22Rv1 (cell line): ENCODE measurements at regions not wholly inside any gene's neighbourhood (a gene's known extent, or its start where the extent isn't known, plus 50 kb on each side); places are given as distances from the start of the nearest gene placed in this dataset.

Source experiments
- ZFX ChIP-seq: fragments of 450-650 bp; IDR thresholded peaks from 2 replicates; pipeline ENCODE4 v1.6.1; 2017; ENCODE audit warnings: antibody characterized with exemption, borderline replicate concordance
- TF ChIP-seq, protein P1 (sequence below): fragments of 450-650 bp; IDR thresholded peaks from 2 replicates; pipeline ENCODE4 v1.5.1; 2017; ENCODE audit warnings: mild to moderate bottlenecking

DNA sequence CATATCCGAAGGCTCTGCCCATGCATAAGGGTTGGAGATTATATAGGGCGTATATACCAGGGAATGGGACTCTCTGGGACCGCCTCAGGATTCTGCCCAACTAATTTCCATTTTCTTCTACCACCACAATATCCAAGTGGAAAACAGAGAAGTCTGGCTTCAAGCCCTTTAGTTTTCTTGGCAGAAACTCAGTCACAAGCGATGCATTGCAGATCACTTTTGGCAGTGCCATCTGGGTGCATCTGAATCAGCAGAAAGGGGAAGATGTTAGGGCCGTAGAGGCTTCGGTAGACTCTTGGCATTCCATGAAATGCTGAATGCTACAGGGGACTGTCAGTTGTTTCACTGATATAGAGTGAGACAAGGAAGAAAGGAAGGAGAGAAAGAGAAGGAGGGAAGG is 94.1 kb upstream of the FAM9B start:
- TF ChIP-seq, protein P1, sequence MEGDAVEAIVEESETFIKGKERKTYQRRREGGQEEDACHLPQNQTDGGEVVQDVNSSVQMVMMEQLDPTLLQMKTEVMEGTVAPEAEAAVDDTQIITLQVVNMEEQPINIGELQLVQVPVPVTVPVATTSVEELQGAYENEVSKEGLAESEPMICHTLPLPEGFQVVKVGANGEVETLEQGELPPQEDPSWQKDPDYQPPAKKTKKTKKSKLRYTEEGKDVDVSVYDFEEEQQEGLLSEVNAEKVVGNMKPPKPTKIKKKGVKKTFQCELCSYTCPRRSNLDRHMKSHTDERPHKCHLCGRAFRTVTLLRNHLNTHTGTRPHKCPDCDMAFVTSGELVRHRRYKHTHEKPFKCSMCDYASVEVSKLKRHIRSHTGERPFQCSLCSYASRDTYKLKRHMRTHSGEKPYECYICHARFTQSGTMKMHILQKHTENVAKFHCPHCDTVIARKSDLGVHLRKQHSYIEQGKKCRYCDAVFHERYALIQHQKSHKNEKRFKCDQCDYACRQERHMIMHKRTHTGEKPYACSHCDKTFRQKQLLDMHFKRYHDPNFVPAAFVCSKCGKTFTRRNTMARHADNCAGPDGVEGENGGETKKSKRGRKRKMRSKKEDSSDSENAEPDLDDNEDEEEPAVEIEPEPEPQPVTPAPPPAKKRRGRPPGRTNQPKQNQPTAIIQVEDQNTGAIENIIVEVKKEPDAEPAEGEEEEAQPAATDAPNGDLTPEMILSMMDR, result no peak
- TF ChIP-seq ZFX, result no peak
